Fibroblast of pulmonary artery (primary cell): ENCODE measurements at regions not wholly inside any gene's neighbourhood (a gene's known extent, or its start where the extent isn't known, plus 50 kb on each side); places are given as distances from the start of the nearest gene placed in this dataset.
"Not testable (repeated sequence)": the region's sequence is repeated elsewhere in the genome, so short reads cannot be mapped to it uniquely, and the experiment has no call there.

Source experiments
- DNase-seq: peaks from one replicate; pipeline ENCODE4 v3.0.0-alpha.2; 2010; ENCODE audit warnings: low read depth
- H3K4me3 ChIP-seq: replicated peaks from 2 replicates; pipeline ENCODE4 v1.5.1; 2011; ENCODE audit warnings: low read depth, mild to moderate bottlenecking, control low read depth, low read length, moderate library complexity
- TF ChIP-seq, protein P1 (sequence below): IDR thresholded peaks from 2 replicates; pipeline ENCODE4 v1.5.1; 2011; ENCODE audit warnings: mild to moderate bottlenecking, control low read depth, low read length, inconsistent platforms; ENCODE audit errors: missing control alignments

- H3K4me3 ChIP-seq, result no peak overlapping the region
- DNase-seq, result no peak
- TF ChIP-seq, protein P1, sequence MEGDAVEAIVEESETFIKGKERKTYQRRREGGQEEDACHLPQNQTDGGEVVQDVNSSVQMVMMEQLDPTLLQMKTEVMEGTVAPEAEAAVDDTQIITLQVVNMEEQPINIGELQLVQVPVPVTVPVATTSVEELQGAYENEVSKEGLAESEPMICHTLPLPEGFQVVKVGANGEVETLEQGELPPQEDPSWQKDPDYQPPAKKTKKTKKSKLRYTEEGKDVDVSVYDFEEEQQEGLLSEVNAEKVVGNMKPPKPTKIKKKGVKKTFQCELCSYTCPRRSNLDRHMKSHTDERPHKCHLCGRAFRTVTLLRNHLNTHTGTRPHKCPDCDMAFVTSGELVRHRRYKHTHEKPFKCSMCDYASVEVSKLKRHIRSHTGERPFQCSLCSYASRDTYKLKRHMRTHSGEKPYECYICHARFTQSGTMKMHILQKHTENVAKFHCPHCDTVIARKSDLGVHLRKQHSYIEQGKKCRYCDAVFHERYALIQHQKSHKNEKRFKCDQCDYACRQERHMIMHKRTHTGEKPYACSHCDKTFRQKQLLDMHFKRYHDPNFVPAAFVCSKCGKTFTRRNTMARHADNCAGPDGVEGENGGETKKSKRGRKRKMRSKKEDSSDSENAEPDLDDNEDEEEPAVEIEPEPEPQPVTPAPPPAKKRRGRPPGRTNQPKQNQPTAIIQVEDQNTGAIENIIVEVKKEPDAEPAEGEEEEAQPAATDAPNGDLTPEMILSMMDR, result no peak
Measured at GRCh38 chr12:19909418-19909817, 458.9 kb upstream of the PDE3A start.

- no peak overlapping the region for H3K4me3 ChIP-seq
- no peak for DNase-seq
- TF ChIP-seq, protein P1, result no peak
Measured at GRCh38 chr12:19910681-19911080, 457.7 kb upstream of the PDE3A start.

DNA sequence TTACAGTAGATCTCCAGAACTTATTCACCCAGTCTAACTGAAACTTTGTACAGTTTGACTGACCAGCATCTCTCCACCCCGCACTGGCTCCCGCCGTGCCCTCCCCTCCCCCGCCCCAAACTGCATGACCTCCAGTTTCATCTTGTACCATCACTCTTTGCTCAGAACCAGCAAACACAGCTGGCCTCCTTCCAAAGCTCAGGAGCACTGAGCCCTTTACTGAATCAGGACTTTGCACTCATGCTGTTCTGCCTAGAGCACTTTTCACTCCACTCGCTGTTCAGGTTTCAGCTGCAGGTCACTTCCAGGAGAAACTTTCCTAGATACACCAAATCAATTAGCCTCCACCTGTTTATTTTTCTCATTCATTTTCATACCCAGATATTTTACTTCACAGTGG, 455.3 kb upstream of the PDE3A start:
- TF ChIP-seq, protein P1, result no peak
- DNase-seq, result no peak
- no peak overlapping the region for H3K4me3 ChIP-seq

- peak; percentile 83 for DNase-seq
- TF ChIP-seq, protein P1, result peak; percentile 68
- no peak overlapping the region for H3K4me3 ChIP-seq
Measured at GRCh38 chr12:19915392-19916195, 452.7 kb upstream of the PDE3A start.

GRCh38 chr12:19916196-19916753, 452.1 kb upstream of the PDE3A start:
- DNase-seq, result no peak
- H3K4me3 ChIP-seq, result no peak overlapping the region
- TF ChIP-seq, protein P1, result no peak

DNA sequence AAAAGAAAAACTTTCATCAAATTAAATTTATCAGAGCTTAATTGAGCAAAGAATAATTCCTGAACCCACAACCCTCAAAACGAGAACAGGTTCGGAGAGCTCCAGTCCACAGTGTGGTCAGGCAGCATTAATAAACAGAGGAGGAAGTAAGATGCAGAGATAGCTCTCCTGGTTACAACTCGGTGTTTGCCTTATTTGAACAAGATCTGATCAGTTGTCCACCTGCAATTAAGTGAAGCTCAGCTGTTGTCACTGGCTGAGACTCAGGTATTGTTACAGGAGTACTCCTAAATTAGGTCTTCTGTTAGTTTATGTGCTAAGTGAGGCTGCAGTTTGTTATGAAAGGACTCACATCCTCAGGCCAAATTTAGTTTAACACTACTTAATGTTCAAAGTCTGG, 451.4 kb upstream of the PDE3A start:
- DNase-seq, result no peak
- TF ChIP-seq, protein P1, result no peak
- no peak overlapping the region for H3K4me3 ChIP-seq

GRCh38 chr12:19921716-19922115, 446.6 kb upstream of the PDE3A start:
- not testable (repeated sequence) for H3K4me3 ChIP-seq, DNase-seq
